Activated naive CD8-positive, alpha-beta T cell treated with anti-CD3 and anti-CD28 coated beads, Interleukin-2, amount 50 U/mL, for 24 hours (primary cell): ENCODE measurements at regions not wholly inside any gene's neighbourhood (a gene's known extent, or its start where the extent isn't known, plus 50 kb on each side); places are given as distances from the start of the nearest gene placed in this dataset.
"Not testable (repeated sequence)": the region's sequence is repeated elsewhere in the genome, so short reads cannot be mapped to it uniquely, and the experiment has no call there.

Experiments used
- ATAC-seq: fragments of 150-1000 bp; cut with Tn5 transposase; one replicate; pipeline ENCODE4 v1.10.0; 2021
- DNase-seq: peaks from one replicate; pipeline ENCODE4 v3.0.0; 2021
- H3K27ac Mint-ChIP-seq: one replicate; pipeline ENCODE4 v1.8.0; 2021; ENCODE audit warnings: mild to moderate bottlenecking, mixed read lengths
- H3K27me3 Mint-ChIP-seq: one replicate; pipeline ENCODE4 v1.8.0; 2021; ENCODE audit warnings: mixed read lengths
- H3K36me3 Mint-ChIP-seq: one replicate; pipeline ENCODE4 v1.8.0; 2021; ENCODE audit warnings: low read depth, mixed read lengths
- H3K4me1 Mint-ChIP-seq: one replicate; pipeline ENCODE4 v1.8.0; 2021; ENCODE audit warnings: mixed read lengths
- H3K4me3 Mint-ChIP-seq: one replicate; pipeline ENCODE4 v1.8.0; 2021; ENCODE audit warnings: mild to moderate bottlenecking, moderate library complexity, mixed read lengths
- H3K9me3 Mint-ChIP-seq: one replicate; pipeline ENCODE4 v1.8.0; 2021; ENCODE audit warnings: mixed read lengths

- Mint-ChIP-seq H3K4me1 (no peaks in the 10 kb centered on the region), H3K27me3 (peaks cover 5% of the 10 kb centered on the region), H3K9me3 (no peaks in the 10 kb centered on the region), H3K4me3 (no peak overlapping the region), H3K36me3 (no peaks in the 10 kb centered on the region), H3K27ac (no peak overlapping the region)
- ATAC-seq (no peak), DNase-seq (no peak)
Observed at GRCh38 chr11:45395421-45395820, 109.3 kb upstream of the SYT13 start.

GRCh38 chr11:45394294-45395085 lies 108.3 kb upstream of the SYT13 start:
- Mint-ChIP-seq H3K36me3 (no peaks in the 10 kb centered on the region), H3K27ac (no peak overlapping the region), H3K9me3 (no peaks in the 10 kb centered on the region), H3K4me1 (no peaks in the 10 kb centered on the region), H3K27me3 (no peaks in the 10 kb centered on the region), H3K4me3 (no peak overlapping the region)
- no peak for DNase-seq
- no peak for ATAC-seq

- no peaks in the 10 kb centered on the region for H3K27me3 Mint-ChIP-seq
- DNase-seq = no peak
Observed at GRCh38 chr11:45393826-45394225, 107.7 kb upstream of the SYT13 start.

GRCh38 chr11:45393334-45393733 lies 107.2 kb upstream of the SYT13 start:
- no peaks in the 10 kb centered on the region for H3K27me3 Mint-ChIP-seq

More at GRCh38 chr11:45393826-45394225, 107.7 kb upstream of the SYT13 start:
- no peaks in the 10 kb centered on the region for H3K4me1 Mint-ChIP-seq
- no peak overlapping the region for H3K27ac Mint-ChIP-seq
- H3K9me3 Mint-ChIP-seq = no peaks in the 10 kb centered on the region
- no peak overlapping the region for H3K4me3 Mint-ChIP-seq
- ATAC-seq = no peak
- no peaks in the 10 kb centered on the region for H3K36me3 Mint-ChIP-seq

GRCh38 chr11:45392591-45393091 lies 106.5 kb upstream of the SYT13 start:
- Mint-ChIP-seq H3K27ac (no peak overlapping the region), H3K9me3 (no peaks in the 10 kb centered on the region), H3K4me3 (no peak overlapping the region), H3K4me1 (no peaks in the 10 kb centered on the region), H3K27me3 (no peaks in the 10 kb centered on the region), H3K36me3 (no peaks in the 10 kb centered on the region)
- DNase-seq (no peak), ATAC-seq (no peak)

More at GRCh38 chr11:45393334-45393733, 107.2 kb upstream of the SYT13 start:
- Mint-ChIP-seq H3K4me3 (no peak overlapping the region), H3K9me3 (no peaks in the 10 kb centered on the region), H3K4me1 (no peaks in the 10 kb centered on the region), H3K36me3 (no peaks in the 10 kb centered on the region), H3K27ac (no peak overlapping the region)
- no peak for DNase-seq
- no peak for ATAC-seq

GRCh38 chr11:45392154-45392553 lies 106.0 kb upstream of the SYT13 start:
- H3K4me1 Mint-ChIP-seq = no peaks in the 10 kb centered on the region
- DNase-seq = no peak
- H3K27ac Mint-ChIP-seq = no peak overlapping the region
- H3K27me3 Mint-ChIP-seq = no peaks in the 10 kb centered on the region
- no peak for ATAC-seq
- H3K9me3 Mint-ChIP-seq = no peaks in the 10 kb centered on the region
- H3K4me3 Mint-ChIP-seq = no peak overlapping the region
- no peaks in the 10 kb centered on the region for H3K36me3 Mint-ChIP-seq

GRCh38 chr11:45391168-45391850 lies 105.2 kb upstream of the SYT13 start:
- Mint-ChIP-seq H3K36me3 (no peaks in the 10 kb centered on the region), H3K4me1 (no peaks in the 10 kb centered on the region), H3K27me3 (no peaks in the 10 kb centered on the region), H3K27ac (no peak overlapping the region), H3K4me3 (no peak overlapping the region), H3K9me3 (no peaks in the 10 kb centered on the region)
- ATAC-seq (no peak), DNase-seq (no peak)

GRCh38 chr11:45390407-45390806 lies 104.3 kb upstream of the SYT13 start:
- Mint-ChIP-seq H3K27me3 (no peaks in the 10 kb centered on the region), H3K36me3 (no peaks in the 10 kb centered on the region), H3K27ac (no peak overlapping the region), H3K9me3 (no peaks in the 10 kb centered on the region), H3K4me3 (no peak overlapping the region), H3K4me1 (no peaks in the 10 kb centered on the region)
- DNase-seq (no peak), ATAC-seq (no peak)

- peaks cover 2% of the 10 kb centered on the region for H3K27me3 Mint-ChIP-seq
- no peak overlapping the region for H3K27ac Mint-ChIP-seq
- no peaks in the 10 kb centered on the region for H3K36me3 Mint-ChIP-seq
- ATAC-seq (no peak), DNase-seq (no peak)
- H3K4me1 Mint-ChIP-seq = peaks cover under 1% of the 10 kb centered on the region
- no peak overlapping the region for H3K4me3 Mint-ChIP-seq
- H3K9me3 Mint-ChIP-seq = no peaks in the 10 kb centered on the region
Observed at GRCh38 chr11:45388472-45388871, 102.3 kb upstream of the SYT13 start.

- H3K4me1 Mint-ChIP-seq, H3K9me3 Mint-ChIP-seq, ATAC-seq, H3K4me3 Mint-ChIP-seq, H3K36me3 Mint-ChIP-seq, H3K27ac Mint-ChIP-seq, DNase-seq, H3K27me3 Mint-ChIP-seq: not testable (repeated sequence)
Observed at GRCh38 chr11:45387885-45388284, 101.7 kb upstream of the SYT13 start.

GRCh38 chr11:45386972-45387371 lies 100.8 kb upstream of the SYT13 start:
- Mint-ChIP-seq H3K27ac (no peak overlapping the region), H3K27me3 (peaks cover 11% of the 10 kb centered on the region), H3K4me1 (peaks cover 4% of the 10 kb centered on the region), H3K9me3 (no peaks in the 10 kb centered on the region), H3K4me3 (no peak overlapping the region), H3K36me3 (no peaks in the 10 kb centered on the region)
- DNase-seq (no peak), ATAC-seq (no peak)

GRCh38 chr11:45385844-45386243 lies 99.7 kb upstream of the SYT13 start:
- Mint-ChIP-seq H3K4me3 (no peak overlapping the region), H3K27ac (no peak overlapping the region), H3K9me3 (no peaks in the 10 kb centered on the region), H3K27me3 (peaks cover 16% of the 10 kb centered on the region), H3K4me1 (peaks cover 4% of the 10 kb centered on the region), H3K36me3 (no peaks in the 10 kb centered on the region)
- no peak for ATAC-seq
- DNase-seq = no peak

GRCh38 chr11:45385423-45385822 lies 99.3 kb upstream of the SYT13 start:
- Mint-ChIP-seq H3K27ac (no peak overlapping the region), H3K4me3 (no peak overlapping the region), H3K36me3 (no peaks in the 10 kb centered on the region), H3K27me3 (peaks cover 16% of the 10 kb centered on the region), H3K9me3 (no peaks in the 10 kb centered on the region), H3K4me1 (peaks cover 4% of the 10 kb centered on the region)
- ATAC-seq (no peak), DNase-seq (no peak)

GRCh38 chr11:45384711-45385241 lies 98.6 kb upstream of the SYT13 start:
- Mint-ChIP-seq H3K9me3 (no peaks in the 10 kb centered on the region), H3K4me1 (peaks cover 4% of the 10 kb centered on the region), H3K27ac (no peak overlapping the region), H3K4me3 (no peak overlapping the region), H3K27me3 (peaks cover 19% of the 10 kb centered on the region), H3K36me3 (no peaks in the 10 kb centered on the region)
- DNase-seq (no peak), ATAC-seq (no peak)

GRCh38 chr11:45384016-45384415 lies 97.9 kb upstream of the SYT13 start:
- no peaks in the 10 kb centered on the region for H3K36me3 Mint-ChIP-seq
- ATAC-seq (no peak), DNase-seq (no peak)
- H3K27me3 Mint-ChIP-seq = peaks cover 19% of the 10 kb centered on the region
- peaks cover 4% of the 10 kb centered on the region for H3K4me1 Mint-ChIP-seq
- H3K9me3 Mint-ChIP-seq = no peaks in the 10 kb centered on the region
- no peak overlapping the region for H3K27ac Mint-ChIP-seq
- H3K4me3 Mint-ChIP-seq = no peak overlapping the region
